ENCODE measurements at regions not wholly inside any gene's neighbourhood (a gene's known extent, or its start where the extent isn't known, plus 50 kb on each side); places are given as distances from the start of the nearest gene placed in this dataset.

GRCh38 chr4:44019721-44020120 lies 428.9 kb downstream of the KCTD8 start:
- no peak for DNase-seq (ENCODE audit: low spot score)
- no peaks in the 10 kb centered on the region for H3K9me3 ChIP-seq (ENCODE audit: low read length)
- intact Hi-C loops (cut with micrococcal nuclease; ENCODE audit: unreplicated experiment): no loop called here
- ChIA-PET CTCF (ENCODE audit: unreplicated experiment) (no interaction called here), POLR2A (no interaction called here)
- BruUV-seq (replicated peaks): no TSS peak
- H3K4me1 ChIP-seq (ENCODE audit: insufficient read depth, low read length, poor library complexity, severe bottlenecking): no peaks in the 10 kb centered on the region
- H3K36me3 ChIP-seq (ENCODE audit: insufficient read depth, low read length): no peaks in the 10 kb centered on the region
- H3K4me3 ChIP-seq (ENCODE audit: low read depth, low read length, poor library complexity, severe bottlenecking): no peak overlapping the region
- no peak overlapping the region for H2AFZ ChIP-seq (ENCODE audit: low read length)
- no peaks in the 10 kb centered on the region for H4K20me1 ChIP-seq (ENCODE audit: insufficient read depth, low read length)
- H3K79me2 ChIP-seq (ENCODE audit: insufficient read depth, low read depth, low read length): no peaks in the 10 kb centered on the region
- H3K4me2 ChIP-seq (ENCODE audit: low read length): no peak overlapping the region
- H3K9me2 ChIP-seq (ENCODE audit: insufficient read depth, low read length): no peaks in the 10 kb centered on the region
- H3K27ac ChIP-seq (ENCODE audit: low read depth, low read length, poor library complexity, severe bottlenecking): no peak overlapping the region
- TF ChIP-seq EZH2phosphoT487 (IDR thresholded peaks at IDR 0.05; ENCODE audit: borderline replicate concordance, low read depth, low read length) (no peak), CTCF (conservative IDR thresholded peaks at IDR 0.05; ENCODE audit: low read length) (no peak)

- intact Hi-C loops (cut with micrococcal nuclease; ENCODE audit: unreplicated experiment): no loop called here
- H2AFZ ChIP-seq (ENCODE audit: low read length): no peak overlapping the region
- H3K4me2 ChIP-seq (ENCODE audit: low read length): no peak overlapping the region
- no peaks in the 10 kb centered on the region for H3K79me2 ChIP-seq (ENCODE audit: insufficient read depth, low read depth, low read length)
- no peaks in the 10 kb centered on the region for H4K20me1 ChIP-seq (ENCODE audit: insufficient read depth, low read length)
- H3K9me3 ChIP-seq (ENCODE audit: low read length): no peaks in the 10 kb centered on the region
- TF ChIP-seq CTCF (conservative IDR thresholded peaks at IDR 0.05; ENCODE audit: low read length) (no peak), EZH2phosphoT487 (IDR thresholded peaks at IDR 0.05; ENCODE audit: borderline replicate concordance, low read depth, low read length) (no peak)
- POLR2A ChIA-PET: no interaction called here
- H3K4me1 ChIP-seq (ENCODE audit: insufficient read depth, low read length, poor library complexity, severe bottlenecking): no peaks in the 10 kb centered on the region
- no TSS peak for BruUV-seq (replicated peaks)
- no peaks in the 10 kb centered on the region for H3K9me2 ChIP-seq (ENCODE audit: insufficient read depth, low read length)
- no peak for DNase-seq (ENCODE audit: low spot score)
- H3K27ac ChIP-seq (ENCODE audit: low read depth, low read length, poor library complexity, severe bottlenecking): no peak overlapping the region
- CTCF ChIA-PET (ENCODE audit: unreplicated experiment): no interaction called here
- no peak overlapping the region for H3K4me3 ChIP-seq (ENCODE audit: low read depth, low read length, poor library complexity, severe bottlenecking)
- no peaks in the 10 kb centered on the region for H3K36me3 ChIP-seq (ENCODE audit: insufficient read depth, low read length)
Observed at GRCh38 chr4:44025376-44026020, 423.1 kb downstream of the KCTD8 start.

GRCh38 chr4:44038811-44039210 lies 409.8 kb downstream of the KCTD8 start:
- no peaks in the 10 kb centered on the region for H4K20me1 ChIP-seq (ENCODE audit: insufficient read depth, low read length)
- ChIA-PET CTCF (ENCODE audit: unreplicated experiment) (no interaction called here), POLR2A (no interaction called here)
- no peaks in the 10 kb centered on the region for H3K9me3 ChIP-seq (ENCODE audit: low read length)
- no peak overlapping the region for H2AFZ ChIP-seq (ENCODE audit: low read length)
- no peaks in the 10 kb centered on the region for H3K79me2 ChIP-seq (ENCODE audit: insufficient read depth, low read depth, low read length)
- no peaks in the 10 kb centered on the region for H3K4me1 ChIP-seq (ENCODE audit: insufficient read depth, low read length, poor library complexity, severe bottlenecking)
- no peak overlapping the region for H3K4me2 ChIP-seq (ENCODE audit: low read length)
- H3K36me3 ChIP-seq (ENCODE audit: insufficient read depth, low read length): no peaks in the 10 kb centered on the region
- H3K27ac ChIP-seq (ENCODE audit: low read depth, low read length, poor library complexity, severe bottlenecking): no peak overlapping the region
- intact Hi-C loops (cut with micrococcal nuclease; ENCODE audit: unreplicated experiment): no loop called here
- no TSS peak for BruUV-seq (replicated peaks)
- no peak overlapping the region for H3K4me3 ChIP-seq (ENCODE audit: low read depth, low read length, poor library complexity, severe bottlenecking)
- H3K9me2 ChIP-seq (ENCODE audit: insufficient read depth, low read length): no peaks in the 10 kb centered on the region
- no peak for DNase-seq (ENCODE audit: low spot score)
- TF ChIP-seq EZH2phosphoT487 (IDR thresholded peaks at IDR 0.05; ENCODE audit: borderline replicate concordance, low read depth, low read length) (no peak), CTCF (conservative IDR thresholded peaks at IDR 0.05; ENCODE audit: low read length) (no peak)
